ENCODE measurements at regions not wholly inside any gene's neighbourhood (a gene's known extent, or its start where the extent isn't known, plus 50 kb on each side); places are given as distances from the start of the nearest gene placed in this dataset.

DNA sequence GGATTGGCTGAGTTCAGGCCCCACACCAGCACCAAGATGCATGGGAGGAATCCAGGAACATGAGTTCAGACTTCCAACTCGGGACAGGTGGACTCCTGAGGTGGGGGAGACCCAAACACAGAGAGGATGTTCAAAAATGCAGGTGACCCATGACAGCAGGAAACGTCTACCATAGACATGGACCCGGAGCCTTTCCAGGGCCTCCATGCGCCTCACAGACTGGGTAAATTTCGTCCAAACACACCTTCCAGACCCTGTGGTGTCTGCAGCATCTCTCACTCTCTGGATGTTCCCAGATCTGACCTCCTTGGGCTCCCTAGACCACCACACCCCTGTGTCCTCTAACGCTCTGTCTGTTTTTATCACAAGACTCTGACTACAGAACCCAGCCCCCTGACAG, 87.7 kb downstream of the PXDC1 start (continued):
- no peak for TF ChIP-seq ZNF462 (CRISPR knock-in tag; IDR thresholded peaks at IDR 0.05)

DNA sequence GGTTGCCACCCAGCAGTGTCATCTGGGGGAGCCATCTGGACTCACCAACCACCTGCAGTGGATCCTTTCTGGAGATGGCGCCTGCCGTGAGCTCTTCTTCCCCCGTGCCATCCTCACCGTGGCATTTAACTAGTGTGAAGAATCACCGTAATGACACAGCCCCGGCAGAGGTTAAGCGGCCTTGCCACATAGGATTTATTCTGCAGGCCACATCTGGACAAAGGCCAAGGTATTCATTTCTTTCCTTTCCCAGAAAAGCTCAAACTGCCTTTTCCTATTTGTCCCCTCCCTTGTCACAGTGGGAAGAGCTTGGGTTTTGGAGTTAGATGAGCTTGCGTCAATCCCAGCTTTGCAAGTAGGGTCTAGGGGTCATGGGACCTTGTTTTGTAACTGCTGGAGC, 88.4 kb downstream of the PXDC1 start:
- Histone ChIP-seq H3K4me3 (no peak overlapping the region), H3K36me3 (ENCODE audit: insufficient read depth) (no peaks in the 10 kb centered on the region), H3K4me2 (no peak overlapping the region), H3F3A (replicated peaks; ENCODE audit: low read depth) (no peaks in the 10 kb centered on the region), H3K9me2 (ENCODE audit: insufficient read depth) (peaks cover 12% of the 10 kb centered on the region; the same call in 1 of the 2 replicates), H3K27ac (ENCODE audit: low read depth) (no peak overlapping the region), H3K79me2 (replicated peaks; ENCODE audit: insufficient read depth) (no peaks in the 10 kb centered on the region), H2AFZ (no peak overlapping the region; the same call in 1 of the 2 replicates), H3K4me1 (ENCODE audit: insufficient read depth) (peaks cover 17% of the 10 kb centered on the region), H4K20me1 (replicated peaks; ENCODE audit: insufficient read depth) (no peaks in the 10 kb centered on the region), H3K27me3 (ENCODE audit: insufficient read depth) (no peaks in the 10 kb centered on the region)
- Mint-ChIP-seq H3K36me3 (ENCODE audit: low read depth) (no peaks in the 10 kb centered on the region), H3K27me3 (ENCODE audit: insufficient read depth, low read depth, poor library complexity) (peaks cover 4% of the 10 kb centered on the region), H3K9me3 (peaks cover 6% of the 10 kb centered on the region; the same call in 2 of the 3 replicates), H3K4me1 (peaks cover 18% of the 10 kb centered on the region), H3K27ac (no peak overlapping the region), H3K4me3 (no peak overlapping the region)
- DNase-seq (ENCODE audit: low spot score) = no peak
- no peak for ATAC-seq
- TF ChIP-seq, protein P1, sequence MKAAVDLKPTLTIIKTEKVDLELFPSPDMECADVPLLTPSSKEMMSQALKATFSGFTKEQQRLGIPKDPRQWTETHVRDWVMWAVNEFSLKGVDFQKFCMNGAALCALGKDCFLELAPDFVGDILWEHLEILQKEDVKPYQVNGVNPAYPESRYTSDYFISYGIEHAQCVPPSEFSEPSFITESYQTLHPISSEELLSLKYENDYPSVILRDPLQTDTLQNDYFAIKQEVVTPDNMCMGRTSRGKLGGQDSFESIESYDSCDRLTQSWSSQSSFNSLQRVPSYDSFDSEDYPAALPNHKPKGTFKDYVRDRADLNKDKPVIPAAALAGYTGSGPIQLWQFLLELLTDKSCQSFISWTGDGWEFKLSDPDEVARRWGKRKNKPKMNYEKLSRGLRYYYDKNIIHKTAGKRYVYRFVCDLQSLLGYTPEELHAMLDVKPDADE (IDR thresholded peaks at IDR 0.05) = no peak
- TF ChIP-seq ZNF462 (CRISPR knock-in tag; IDR thresholded peaks at IDR 0.05) = no peak
- TF ChIP-seq STAT1 (IDR thresholded peaks at IDR 0.05; ENCODE audit: unreplicated experiment) = no peak
- no peak for TF ChIP-seq JUNB (IDR thresholded peaks at IDR 0.05; ENCODE audit: unreplicated experiment)
- no peak for TF ChIP-seq CREB1 (CRISPR knock-in tag; IDR thresholded peaks at IDR 0.05; ENCODE audit: low read depth)
- TF ChIP-seq POLR2AphosphoS5 (IDR thresholded peaks at IDR 0.05; ENCODE audit: low read depth) = no peak
- TF ChIP-seq EZH2 (IDR thresholded peaks at IDR 0.05; ENCODE audit: low read depth, unreplicated experiment) = no peak
